Inflammatory macrophage treated with lipopolysaccharide for 4 hours (primary cell): ENCODE measurements at regions not wholly inside any gene's neighbourhood (a gene's known extent, or its start where the extent isn't known, plus 50 kb on each side); places are given as distances from the start of the nearest gene placed in this dataset.

ENCODE experiments used
- DNase-seq: peaks from one replicate; pipeline ENCODE4 v3.0.0-alpha.2; 2020

GRCh38 chr1:90558126-90558525 is 159.0 kb downstream of the BARHL2 start:
- DNase-seq = no peak

- DNase-seq = no peak
These were observed 159.4 kb downstream of the BARHL2 start for GRCh38 chr1:90557706-90558105.

GRCh38 chr1:90550626-90551406 is 166.3 kb downstream of the BARHL2 start:
- DNase-seq = no peak

GRCh38 chr1:90544356-90544755 is 172.7 kb downstream of the BARHL2 start:
- no peak for DNase-seq

GRCh38 chr1:90537606-90538362 is 179.3 kb downstream of the BARHL2 start:
- DNase-seq = no peak

- DNase-seq = no peak
These were observed 182.3 kb downstream of the BARHL2 start for GRCh38 chr1:90534663-90535295.

- DNase-seq = no peak
These were observed 183.0 kb downstream of the BARHL2 start for GRCh38 chr1:90534116-90534515.

- DNase-seq = no peak
These were observed 190.1 kb downstream of the BARHL2 start for GRCh38 chr1:90526954-90527353.

GRCh38 chr1:90522432-90522831 is 194.7 kb downstream of the BARHL2 start:
- no peak for DNase-seq

GRCh38 chr1:90513956-90514355 is 203.1 kb downstream of the BARHL2 start:
- DNase-seq = no peak

GRCh38 chr1:90512441-90512840 is 204.7 kb downstream of the BARHL2 start:
- no peak for DNase-seq

GRCh38 chr1:90510143-90510542 is 207.0 kb downstream of the BARHL2 start:
- DNase-seq = no peak

- no peak for DNase-seq
These were observed 207.7 kb downstream of the BARHL2 start for GRCh38 chr1:90509225-90510048.

- no peak for DNase-seq
These were observed 208.5 kb downstream of the BARHL2 start for GRCh38 chr1:90508376-90509167.

- no peak for DNase-seq
These were observed 209.9 kb downstream of the BARHL2 start for GRCh38 chr1:90507173-90507572.

- DNase-seq = no peak
These were observed 211.3 kb downstream of the BARHL2 start for GRCh38 chr1:90505806-90506205.

GRCh38 chr1:90504509-90504908 is 212.6 kb downstream of the BARHL2 start:
- DNase-seq = no peak

- no peak for DNase-seq
These were observed 214.4 kb downstream of the BARHL2 start for GRCh38 chr1:90502696-90503095.

GRCh38 chr1:90502194-90502593 is 214.9 kb downstream of the BARHL2 start:
- no peak for DNase-seq

- DNase-seq = no peak
These were observed 215.8 kb downstream of the BARHL2 start for GRCh38 chr1:90501281-90501680.

GRCh38 chr1:90494748-90495282 is 222.3 kb downstream of the BARHL2 start:
- DNase-seq = no peak

GRCh38 chr1:90488451-90488850 is 228.7 kb downstream of the BARHL2 start:
- no peak for DNase-seq
